CD4-positive, alpha-beta T cell (primary cell): ENCODE measurements at regions not wholly inside any gene's neighbourhood (a gene's known extent, or its start where the extent isn't known, plus 50 kb on each side); places are given as distances from the start of the nearest gene placed in this dataset.
"Not testable (repeated sequence)": the region's sequence is repeated elsewhere in the genome, so short reads cannot be mapped to it uniquely, and the experiment has no call there.

Experiments
- ATAC-seq: fragments of 200-7000 bp; cut with Tn5 transposase; one replicate; pipeline ENCODE4 v1.10.0; 2022; ENCODE audit warnings: mild to moderate bottlenecking; ENCODE audit not compliant: poor library complexity
- CTCF ChIA-PET: fragments of 350-600 bp; sonication (Branson Sonifier 250); formaldehyde crosslinking; loops from one replicate; lab custom pipeline; 2021; ENCODE audit warnings: antibody characterized with exemption, inconsistent platforms; lab: Charles Lee
- POLR2A ChIA-PET: fragments of 350-600 bp; sonication (Branson Sonifier 250); formaldehyde crosslinking; loops from one replicate; lab custom pipeline; 2021; ENCODE audit warnings: antibody characterized with exemption, inconsistent platforms; lab: Charles Lee
- DNase-seq, 14 experiments: peaks; one replicate each; pipeline ENCODE4 v3.0.0-alpha.2; 2013 to 2020; ENCODE audit warnings: mixed read lengths in 2 of 14
- H3K27ac ChIP-seq, 2 donors: one replicate each; pipeline versions ENCODE4 v1.5.1 to v1.7.0; 2013; ENCODE audit warnings: low read length in 2 of 2, low read depth in 1 of 2, mild to moderate bottlenecking in 1 of 2
- H3K27me3 ChIP-seq, 2 experiments: 1 replicate in 1 of 2; 2 replicates in 1 of 2; pipeline versions ENCODE4 v1.6.1 to v1.7.0; 2013; ENCODE audit warnings: low read length in 2 of 2, control low read depth in 1 of 2, mild to moderate bottlenecking in 1 of 2, moderate library complexity in 1 of 2; ENCODE audit not compliant: insufficient read depth in 2 of 2, control insufficient read depth in 1 of 2
- H3K36me3 ChIP-seq: one replicate; pipeline ENCODE4 v1.6.1; 2013; ENCODE audit warnings: low read length, control low read depth; ENCODE audit not compliant: insufficient read depth
- H3K4me1 ChIP-seq: one replicate; pipeline ENCODE4 v1.6.1; 2013; ENCODE audit warnings: low read length, control low read depth; ENCODE audit not compliant: insufficient read depth
- H3K4me3 ChIP-seq: one replicate; pipeline ENCODE4 v1.5.1; 2013; ENCODE audit warnings: mild to moderate bottlenecking, low read length, moderate library complexity
- H3K9me3 ChIP-seq, 2 experiments: 1 replicate in 1 of 2; 2 replicates in 1 of 2; pipeline versions ENCODE4 v1.6.1 to v1.7.0; 2013; ENCODE audit warnings: low read length in 2 of 2, mild to moderate bottlenecking in 2 of 2, control low read depth in 1 of 2, moderate library complexity in 1 of 2; ENCODE audit not compliant: control insufficient read depth in 1 of 2, insufficient read depth in 1 of 2
- H3K27ac Mint-ChIP-seq: one replicate; pipeline ENCODE4 v1.8.0; 2020; ENCODE audit warnings: mixed read lengths
- H3K27me3 Mint-ChIP-seq: one replicate; pipeline ENCODE4 v1.8.0; 2021; ENCODE audit warnings: mixed read lengths
- H3K36me3 Mint-ChIP-seq: one replicate; pipeline ENCODE4 v1.8.0; 2021; ENCODE audit warnings: low read depth, mixed read lengths
- H3K4me1 Mint-ChIP-seq: one replicate; pipeline ENCODE4 v1.8.0; 2021; ENCODE audit warnings: low read depth, mixed read lengths
- H3K4me3 Mint-ChIP-seq: one replicate; pipeline ENCODE4 v1.8.0; 2020; ENCODE audit warnings: mild to moderate bottlenecking, mixed read lengths
- H3K9me3 Mint-ChIP-seq: one replicate; pipeline ENCODE4 v1.8.0; 2020; ENCODE audit warnings: mixed read lengths
- CTCF ChIP-seq: fragments of 200-600 bp; IDR thresholded peaks from one replicate; pipeline ENCODE4 v1.8.0; 2022; ENCODE audit warnings: antibody characterized with exemption, mild to moderate bottlenecking
- intact Hi-C, 2 experiments: fragments of 100-400 bp; cut with DNase I in 1 of 2; cut with micrococcal nuclease in 1 of 2; formaldehyde crosslinking; loops; one replicate each; pipeline versions ENCODE4 v1.15.1 to v1.9.0; 2023 to 2025; cut with DNase I, micrococcal nuclease

GRCh38 chr13:55576389-55576788, 1564.3 kb upstream of the PRR20A start:
- H3K4me1 ChIP-seq, result no peaks in the 10 kb centered on the region
- no peak overlapping the region for H3K4me3 ChIP-seq
- no peaks in the 10 kb centered on the region for H3K27me3 ChIP-seq
- no peaks in the 10 kb centered on the region for H3K4me1 Mint-ChIP-seq
- DNase-seq (no peak), ATAC-seq (no peak)
- ChIA-PET POLR2A (no interaction called here), CTCF (no interaction called here)
- no peak overlapping the region for H3K27ac Mint-ChIP-seq
- TF ChIP-seq CTCF, result no peak
- H3K9me3 Mint-ChIP-seq, result peaks cover 12% of the 10 kb centered on the region
- no peaks in the 10 kb centered on the region for H3K36me3 Mint-ChIP-seq
- H3K4me3 Mint-ChIP-seq, result no peak overlapping the region
- peaks cover 0 to 14% of the 10 kb centered on the region in 2 experiments for H3K9me3 ChIP-seq
- H3K36me3 ChIP-seq, result no peaks in the 10 kb centered on the region
- H3K27ac ChIP-seq, result no peak overlapping the region
- no peaks in the 10 kb centered on the region for H3K27me3 Mint-ChIP-seq
- intact Hi-C loops, result no loop called here

GRCh38 chr13:55577082-55577846, 1563.5 kb upstream of the PRR20A start:
- TF ChIP-seq CTCF, result no peak
- Mint-ChIP-seq H3K36me3 (no peaks in the 10 kb centered on the region), H3K9me3 (peaks cover 8% of the 10 kb centered on the region), H3K27me3 (no peaks in the 10 kb centered on the region), H3K27ac (no peak overlapping the region), H3K4me1 (no peaks in the 10 kb centered on the region), H3K4me3 (no peak overlapping the region)
- Histone ChIP-seq H3K4me1 (no peaks in the 10 kb centered on the region), H3K4me3 (no peak overlapping the region), H3K27me3 (no peaks in the 10 kb centered on the region), H3K27ac (no peak overlapping the region), H3K9me3 (peaks cover 0 to 14% of the 10 kb centered on the region in 2 experiments), H3K36me3 (no peaks in the 10 kb centered on the region)
- CTCF ChIA-PET, result no interaction called here
- ATAC-seq, result no peak
- intact Hi-C loops, result no loop called here
- no peak for DNase-seq
- POLR2A ChIA-PET, result no interaction called here

GRCh38 chr13:55577847-55578210, 1562.9 kb upstream of the PRR20A start:
- CTCF ChIA-PET, result no interaction called here
- H3K27me3 Mint-ChIP-seq, result no peaks in the 10 kb centered on the region

GRCh38 chr13:55582294-55582693, 1558.4 kb upstream of the PRR20A start:
- DNase-seq, H3K4me3 ChIP-seq, H3K27me3 ChIP-seq, H3K9me3 Mint-ChIP-seq, H3K4me1 ChIP-seq, H3K27me3 Mint-ChIP-seq, H3K36me3 Mint-ChIP-seq, H3K27ac ChIP-seq, H3K27ac Mint-ChIP-seq, H3K4me3 Mint-ChIP-seq, CTCF ChIA-PET, ATAC-seq, H3K36me3 ChIP-seq, intact Hi-C loops, H3K4me1 Mint-ChIP-seq, POLR2A ChIA-PET: not testable (repeated sequence)
- peaks cover 0 to 11% of the 10 kb centered on the region in 2 experiments for H3K9me3 ChIP-seq

More at GRCh38 chr13:55577847-55578210, 1562.9 kb upstream of the PRR20A start:
- H3K4me1 ChIP-seq, result no peaks in the 10 kb centered on the region
- Mint-ChIP-seq H3K4me1 (no peaks in the 10 kb centered on the region), H3K9me3 (peaks cover 8% of the 10 kb centered on the region), H3K36me3 (no peaks in the 10 kb centered on the region), H3K27ac (no peak overlapping the region), H3K4me3 (no peak overlapping the region)
- no peak overlapping the region for H3K27ac ChIP-seq
- ATAC-seq (no peak), DNase-seq (no peak)
- H3K27me3 ChIP-seq, result no peaks in the 10 kb centered on the region
- H3K36me3 ChIP-seq, result no peaks in the 10 kb centered on the region
- POLR2A ChIA-PET, result no interaction called here
- TF ChIP-seq CTCF, result no peak
- H3K4me3 ChIP-seq, result no peak overlapping the region
- peaks cover 0 to 14% of the 10 kb centered on the region in 2 experiments for H3K9me3 ChIP-seq
- intact Hi-C loops, result no loop called here
